Islet of Langerhans (tissue), 1 donor: ENCODE measurements at regions not wholly inside any gene's neighbourhood (a gene's known extent, or its start where the extent isn't known, plus 50 kb on each side); places are given as distances from the start of the nearest gene placed in this dataset.

Experiments used
- FAIRE-seq: peaks from one replicate; lab custom pipeline; 2011; peaks lifted over from hg19 to GRCh38; lab: Jason Lieb, UNC

DNA sequence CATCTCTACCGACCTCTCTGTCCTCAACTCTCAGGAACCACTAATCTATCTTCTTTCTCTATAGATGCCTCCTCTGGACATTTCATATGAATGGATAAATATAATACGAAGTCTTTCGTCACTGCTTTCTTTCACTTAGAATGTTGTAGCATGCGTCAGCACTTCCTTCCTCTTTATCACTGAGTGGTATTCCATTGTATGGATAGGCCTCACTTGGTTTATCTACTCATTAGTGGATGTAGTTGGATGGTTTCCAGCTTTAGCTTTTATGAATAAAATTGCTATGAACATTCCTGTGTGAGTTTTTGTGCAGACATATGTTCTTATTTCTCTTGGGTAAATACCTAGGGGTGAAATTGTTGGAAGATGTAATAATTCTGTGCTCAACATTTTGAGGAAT, 528.2 kb upstream of the FAT1 start:
- no peak for FAIRE-seq

DNA sequence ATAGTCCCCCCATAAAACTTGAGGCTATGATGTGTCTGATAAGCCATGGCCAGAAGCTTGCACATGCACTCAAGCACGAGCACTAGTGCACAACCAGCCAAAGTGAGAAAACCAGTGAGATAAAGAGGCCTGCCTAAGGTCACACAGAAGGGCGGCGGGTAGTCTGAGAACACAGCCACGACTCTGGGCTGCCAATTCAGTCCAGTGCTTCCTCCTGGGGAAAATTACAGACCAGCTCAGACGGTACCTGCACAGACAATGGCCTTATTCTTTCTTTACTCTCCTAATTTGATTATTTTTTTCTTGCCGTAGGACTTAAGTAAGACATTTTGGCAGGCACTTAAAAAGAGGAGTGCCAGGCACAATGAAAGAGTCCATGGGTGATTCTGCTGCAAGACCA, 533.2 kb upstream of the FAT1 start:
- FAIRE-seq: no peak

DNA sequence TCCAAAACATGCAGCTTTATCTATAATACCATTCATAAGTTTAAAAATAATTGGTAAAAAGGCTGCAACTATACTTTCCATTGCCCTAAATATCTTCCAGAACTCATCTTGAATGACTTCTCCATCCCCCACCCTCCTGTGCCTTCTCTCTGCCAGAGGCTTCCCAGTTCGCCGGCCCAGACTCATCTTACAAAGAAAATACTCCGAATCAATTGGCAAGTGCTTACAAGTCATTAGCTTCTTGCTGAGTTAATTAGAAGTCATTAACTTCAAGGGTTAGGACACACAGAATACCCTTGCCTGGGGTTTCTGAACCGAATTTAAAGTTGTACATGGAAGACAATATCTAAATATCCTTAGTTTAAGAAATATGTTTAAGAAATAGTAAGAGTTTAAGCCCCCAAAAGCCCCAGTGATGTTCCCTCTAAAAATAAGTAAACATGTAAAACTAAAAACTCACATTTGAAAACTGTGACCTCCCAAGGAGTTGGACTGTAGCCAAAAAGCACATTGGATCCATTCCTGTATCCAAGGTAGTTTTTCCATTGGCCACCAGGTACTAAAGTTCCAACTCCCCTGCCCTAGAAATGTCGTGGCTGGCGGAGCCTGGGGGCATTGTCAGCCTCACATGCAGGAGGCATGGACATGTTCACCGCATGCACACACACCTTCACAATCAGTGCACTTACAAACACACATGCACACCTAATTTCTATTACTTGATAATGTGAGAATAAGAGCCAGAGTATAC, 535.2 kb upstream of the FAT1 start:
- FAIRE-seq: no peak

DNA sequence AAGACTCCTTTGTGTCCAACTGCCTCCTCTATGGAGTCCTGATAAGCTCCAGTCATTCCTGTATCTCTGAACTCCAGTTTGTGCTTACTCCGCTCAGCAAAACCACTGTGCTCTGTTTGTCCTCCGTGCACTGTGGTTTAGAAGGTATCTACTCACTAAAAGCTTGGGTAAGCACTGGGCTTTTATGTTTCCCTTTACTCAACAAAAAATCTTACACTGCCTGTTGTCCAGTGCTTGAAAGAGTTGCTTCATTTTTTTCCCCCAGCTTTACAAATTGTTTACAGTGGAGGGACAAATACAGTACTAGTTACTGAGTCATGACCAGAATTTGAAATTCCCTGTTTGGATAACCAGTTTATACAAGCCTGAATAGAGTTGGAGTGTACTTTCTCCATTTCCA, 545.3 kb upstream of the FAT1 start:
- FAIRE-seq: no peak

DNA sequence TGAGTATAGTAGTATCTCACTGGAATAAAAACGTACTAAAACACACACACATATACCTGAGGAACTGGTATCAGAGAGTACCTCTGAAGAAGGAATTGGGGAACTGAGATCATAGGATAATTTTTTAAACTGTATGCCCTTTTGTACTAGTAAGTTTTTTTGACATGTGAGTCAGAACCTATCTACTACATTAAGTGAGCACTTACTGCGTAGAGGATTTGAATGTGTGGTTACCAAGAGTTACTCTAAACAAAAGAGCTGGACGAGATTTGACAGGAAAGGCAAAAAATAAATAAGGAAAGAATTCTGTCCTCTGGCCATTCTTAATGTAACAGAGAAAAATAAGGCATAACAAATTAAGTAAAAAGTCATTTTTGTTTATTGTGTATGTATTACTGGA, 546.5 kb upstream of the FAT1 start:
- FAIRE-seq: no peak

DNA sequence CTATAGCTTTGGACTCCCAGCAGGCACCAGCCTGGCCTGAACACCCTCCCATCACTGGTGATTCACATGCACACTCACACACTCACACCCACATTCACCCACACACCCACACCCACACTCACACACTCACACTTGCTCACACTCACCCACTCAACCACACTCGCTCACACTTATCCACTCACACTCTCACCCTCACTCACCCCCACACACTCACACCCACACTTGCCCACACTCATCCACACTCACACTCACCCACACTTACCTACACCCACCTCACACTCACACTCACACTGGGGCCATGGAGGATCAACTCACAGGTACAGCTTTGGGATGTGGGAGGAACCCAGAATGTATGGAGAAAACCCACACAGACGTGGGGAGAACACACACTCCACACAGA, 548.2 kb upstream of the FAT1 start:
- FAIRE-seq: no peak

DNA sequence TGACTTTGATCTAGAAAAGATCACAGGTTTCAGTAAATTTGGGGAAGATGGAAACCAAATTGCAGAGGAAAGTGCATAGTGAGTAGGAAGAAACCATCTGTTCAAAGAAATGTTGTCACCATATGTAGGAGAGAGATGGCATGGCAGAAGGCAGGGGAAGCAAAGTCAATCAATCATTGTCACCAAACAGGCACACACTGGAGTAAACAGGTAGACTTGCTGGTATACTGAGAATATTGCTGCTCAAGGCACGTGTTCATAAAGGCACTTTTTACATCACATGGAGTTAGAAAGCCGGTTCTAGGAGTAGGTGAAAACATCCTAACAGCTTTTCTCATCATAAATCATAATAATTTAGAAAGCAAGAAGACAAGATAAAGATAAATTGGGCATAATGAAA, 550.5 kb upstream of the FAT1 start:
- no peak for FAIRE-seq

DNA sequence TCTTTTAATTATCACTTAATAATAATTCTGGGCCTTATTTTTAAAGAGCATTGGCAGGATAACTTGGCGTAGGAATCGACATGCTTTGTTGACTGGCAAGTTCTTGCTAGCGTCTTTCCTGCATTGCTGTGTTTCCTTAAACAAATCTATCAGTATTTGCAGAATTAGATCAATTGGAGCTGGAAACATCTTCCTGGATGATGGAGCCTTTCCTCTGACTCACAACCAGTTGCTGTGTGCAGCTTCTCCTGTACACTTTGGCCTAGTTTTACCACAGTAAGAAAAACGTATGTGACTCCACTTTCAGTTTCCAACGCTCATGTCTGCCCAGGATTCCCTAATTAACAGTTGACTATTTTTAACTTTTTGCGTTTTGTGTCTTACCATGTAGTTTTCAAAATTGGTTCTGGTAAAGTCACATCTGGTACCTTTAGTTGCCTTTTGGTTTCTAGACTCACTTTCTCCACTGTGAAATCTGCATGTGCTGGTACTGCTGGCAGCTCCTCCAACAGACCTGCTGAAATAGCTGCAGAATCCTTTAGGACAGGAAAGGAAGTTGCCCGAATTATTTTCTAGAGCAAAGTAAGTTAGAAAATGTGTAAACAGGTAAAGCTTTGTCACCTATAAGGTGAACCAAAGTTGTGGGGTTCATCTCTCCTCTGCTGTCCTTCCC, 553.2 kb upstream of the FAT1 start:
- no peak for FAIRE-seq

DNA sequence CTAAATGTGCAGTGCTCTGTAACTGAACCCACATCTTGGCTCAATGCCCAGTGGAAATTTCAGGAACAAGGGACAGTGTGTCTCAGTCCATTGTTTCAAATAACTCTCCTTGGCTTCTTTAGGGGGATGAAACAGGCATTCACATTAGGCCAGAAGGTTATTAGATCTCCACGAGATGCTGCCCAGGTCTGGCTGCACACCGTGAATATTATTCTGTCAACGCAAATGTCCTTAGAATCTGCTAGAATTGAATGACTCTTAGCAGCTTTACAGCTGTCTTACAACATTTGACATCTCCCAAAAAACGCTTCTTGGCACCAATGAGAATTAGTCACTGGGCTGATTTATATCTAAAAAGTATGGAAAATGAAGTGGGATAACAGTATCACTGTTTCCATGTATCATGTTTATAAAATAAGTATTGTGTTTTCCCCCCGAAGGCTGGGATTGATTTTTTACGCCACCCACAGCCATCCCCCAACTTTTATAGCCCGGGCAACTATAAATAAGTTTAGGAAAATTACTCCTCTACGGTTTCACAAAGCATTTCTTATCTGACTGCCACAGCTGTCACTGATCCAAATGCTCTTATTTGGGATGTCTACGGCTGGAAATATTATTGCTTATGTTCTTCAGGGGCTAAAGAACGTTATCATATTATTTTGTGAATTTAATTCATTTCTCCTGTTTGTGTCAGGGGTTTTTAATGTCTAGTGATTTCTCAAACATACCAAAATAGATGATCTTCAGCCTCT, 559.7 kb upstream of the FAT1 start:
- FAIRE-seq: no peak

DNA sequence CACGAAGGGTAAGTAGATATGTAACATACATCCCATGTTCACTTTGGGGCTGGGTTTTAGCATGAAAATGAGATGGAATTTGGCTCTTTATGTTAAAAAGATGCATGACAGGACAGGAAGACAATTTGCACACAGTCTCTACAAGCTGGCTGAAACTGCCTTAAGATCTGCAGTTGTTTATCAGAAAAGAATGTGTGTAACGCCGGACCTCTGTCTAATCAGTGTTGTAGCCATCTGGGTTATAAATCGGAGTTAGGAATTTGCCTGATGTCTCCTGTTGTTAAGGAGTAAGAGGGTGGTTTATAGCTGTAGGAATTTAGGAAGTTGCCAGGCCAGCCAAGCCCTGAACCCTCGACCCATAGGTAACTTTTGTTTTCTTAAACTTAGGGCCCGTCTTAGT, 562.9 kb upstream of the FAT1 start:
- no peak for FAIRE-seq

DNA sequence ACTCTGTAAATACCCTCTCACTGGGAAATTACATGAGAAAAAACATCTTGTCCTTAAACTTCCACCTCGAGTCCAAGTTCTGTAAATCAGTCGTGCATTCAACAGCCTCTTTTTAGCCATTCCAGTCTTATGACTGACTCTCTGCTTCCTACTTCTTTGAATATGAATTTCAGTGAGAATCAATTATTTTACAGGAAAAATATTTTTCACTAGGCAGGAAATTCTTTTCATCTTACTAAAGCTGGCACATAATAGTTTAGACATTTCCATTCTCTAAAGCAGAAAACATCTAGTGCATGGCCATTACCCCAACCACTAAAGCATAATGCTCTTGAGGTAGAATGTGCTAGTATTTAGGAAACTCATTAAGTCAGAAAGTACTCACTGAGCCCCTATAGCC, 565.7 kb upstream of the FAT1 start:
- FAIRE-seq: no peak

DNA sequence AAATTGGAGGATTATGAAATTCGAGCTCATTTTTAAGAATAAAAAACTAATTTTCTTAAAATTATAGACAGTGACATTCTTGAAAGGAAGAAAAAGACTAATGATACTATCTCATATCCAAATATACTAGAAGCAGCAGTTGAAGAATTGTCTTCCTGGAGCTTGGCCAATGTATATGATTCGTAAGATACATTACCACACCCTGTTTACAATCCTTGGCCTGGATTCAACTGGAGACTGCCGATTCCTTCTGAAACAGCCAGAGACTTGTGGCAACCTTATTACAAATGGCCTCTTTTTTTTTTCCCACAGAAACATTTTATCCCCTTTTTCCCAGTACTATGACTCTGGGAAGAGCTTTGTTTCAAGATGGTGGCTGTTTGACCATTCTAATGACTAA, 571.2 kb upstream of the FAT1 start:
- no peak for FAIRE-seq

DNA sequence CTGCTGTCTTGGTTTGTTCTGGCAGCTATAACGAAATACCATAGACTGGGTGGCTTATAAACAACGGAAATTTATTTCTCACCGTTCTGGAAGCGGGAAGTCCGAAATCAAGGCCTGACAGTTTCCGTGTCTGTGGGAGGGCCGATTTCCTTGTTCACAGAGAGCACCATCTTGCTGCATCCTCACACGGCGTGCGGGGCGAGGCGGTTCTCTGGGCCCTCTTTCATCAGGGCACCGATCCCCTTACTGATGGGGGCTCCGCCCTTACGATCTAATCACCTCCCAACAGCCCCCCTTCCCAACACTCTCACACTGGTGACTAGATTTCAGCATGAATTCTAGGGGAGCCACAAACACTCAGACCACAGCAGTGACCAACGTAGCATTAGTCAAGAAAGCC, 578.3 kb upstream of the FAT1 start:
- FAIRE-seq: no peak

DNA sequence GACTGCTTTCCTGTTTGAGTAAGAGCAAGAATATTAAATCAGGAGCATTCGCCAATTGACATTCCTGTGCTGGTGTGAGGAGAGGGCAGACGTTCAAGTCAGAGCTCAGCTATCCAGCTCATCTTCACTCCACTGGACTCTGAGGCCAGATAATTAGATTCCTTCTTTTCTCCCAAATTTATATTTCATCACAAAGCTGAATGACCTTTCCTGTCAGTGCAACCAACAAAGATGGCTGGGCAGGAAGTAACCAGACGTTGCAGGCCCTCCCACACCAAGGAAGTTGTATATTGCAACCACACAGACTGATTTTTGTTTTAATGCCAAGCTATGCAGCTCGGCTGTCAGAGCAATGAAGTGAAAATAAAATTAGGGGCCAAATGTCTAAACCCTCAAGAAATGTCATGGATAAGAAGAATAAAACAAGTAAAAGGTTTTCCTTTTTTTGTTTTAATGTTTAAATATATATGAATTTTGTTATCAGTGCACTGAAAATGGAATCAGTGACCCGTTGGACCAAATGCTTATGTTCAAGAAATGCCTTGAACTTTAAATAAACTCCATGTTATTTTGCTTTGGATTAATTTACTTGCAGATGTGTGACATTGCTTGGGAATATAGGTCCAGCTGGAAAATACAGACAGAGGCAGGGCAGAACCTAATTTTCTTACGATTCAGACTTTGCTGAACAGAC, 578.9 kb upstream of the FAT1 start:
- FAIRE-seq: no peak

DNA sequence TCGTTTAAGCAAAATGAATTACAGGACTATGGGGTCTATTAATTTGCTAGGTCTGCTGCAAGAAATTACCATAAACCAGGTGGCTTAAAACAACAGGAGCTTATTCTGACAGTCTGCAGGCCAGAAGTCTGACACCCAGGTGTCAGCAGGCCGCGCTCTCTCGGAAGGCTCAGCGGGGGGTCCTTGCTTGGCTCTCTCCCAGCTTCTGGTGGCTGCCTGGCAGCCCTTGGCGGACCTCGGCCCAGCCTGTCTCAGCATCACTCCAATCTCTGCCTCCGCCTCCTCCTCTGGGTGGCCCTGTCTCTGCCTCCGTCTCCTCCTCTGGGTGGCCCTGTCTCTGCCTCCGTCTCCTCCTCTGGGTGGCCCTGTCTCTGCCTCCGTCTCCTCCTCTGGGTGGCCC, 580.5 kb upstream of the FAT1 start:
- FAIRE-seq: no peak

DNA sequence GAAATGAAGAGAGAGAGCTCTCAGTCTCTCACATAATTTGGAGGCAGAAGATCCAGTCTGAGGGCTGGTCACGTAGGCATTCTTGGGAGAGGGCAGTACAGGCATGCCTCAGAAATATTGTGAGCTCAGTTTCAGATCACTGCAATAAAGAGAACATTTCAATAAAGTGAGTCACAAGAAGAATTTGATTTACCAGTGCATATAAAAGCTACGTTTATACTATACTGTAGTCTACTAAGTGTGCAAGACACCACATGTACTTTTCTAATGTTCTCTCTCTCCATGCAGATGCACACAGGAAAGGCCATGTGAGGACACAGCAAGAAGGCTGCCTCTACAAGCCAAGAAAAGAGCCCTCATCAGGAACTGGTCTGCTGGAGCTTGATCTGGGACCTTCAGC, 583.5 kb upstream of the FAT1 start:
- no peak for FAIRE-seq

DNA sequence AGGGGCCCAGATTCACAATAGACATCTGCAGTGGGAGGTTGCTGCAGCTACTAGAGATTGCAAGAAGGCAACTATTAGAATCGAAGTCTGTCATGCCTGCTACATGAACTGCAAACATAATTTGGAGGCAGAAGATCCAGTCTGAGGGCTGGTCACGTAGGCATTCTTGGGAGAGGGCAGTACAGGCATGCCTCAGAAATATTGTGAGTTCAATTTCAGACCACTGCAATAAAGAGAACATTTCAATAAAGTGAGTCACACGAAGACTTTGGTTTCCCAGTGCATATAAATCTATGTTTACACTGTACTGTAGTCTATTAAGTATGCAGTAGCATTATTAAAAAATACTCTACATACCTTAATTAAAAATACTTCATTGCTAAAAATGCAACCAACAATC, 585.8 kb upstream of the FAT1 start:
- no peak for FAIRE-seq

DNA sequence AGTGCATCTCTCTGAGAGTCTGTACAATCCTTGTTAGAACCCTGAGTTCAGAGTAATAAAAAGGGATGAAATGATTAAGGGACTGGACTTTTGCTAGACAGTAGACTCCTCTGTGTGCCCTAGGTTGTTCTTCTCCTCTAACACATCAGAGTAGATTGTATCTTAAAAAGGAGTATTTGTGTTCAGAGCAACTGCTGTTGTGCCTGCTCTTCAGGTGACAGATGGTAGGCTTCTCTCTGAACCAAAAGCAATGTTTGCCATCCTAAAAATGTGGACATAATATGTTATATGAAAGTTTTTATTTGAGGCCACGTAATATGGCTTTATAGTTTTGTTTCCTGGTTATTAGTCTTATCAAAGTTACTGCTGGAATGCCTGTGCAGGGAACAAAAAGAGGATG, 588.6 kb upstream of the FAT1 start:
- no peak for FAIRE-seq

DNA sequence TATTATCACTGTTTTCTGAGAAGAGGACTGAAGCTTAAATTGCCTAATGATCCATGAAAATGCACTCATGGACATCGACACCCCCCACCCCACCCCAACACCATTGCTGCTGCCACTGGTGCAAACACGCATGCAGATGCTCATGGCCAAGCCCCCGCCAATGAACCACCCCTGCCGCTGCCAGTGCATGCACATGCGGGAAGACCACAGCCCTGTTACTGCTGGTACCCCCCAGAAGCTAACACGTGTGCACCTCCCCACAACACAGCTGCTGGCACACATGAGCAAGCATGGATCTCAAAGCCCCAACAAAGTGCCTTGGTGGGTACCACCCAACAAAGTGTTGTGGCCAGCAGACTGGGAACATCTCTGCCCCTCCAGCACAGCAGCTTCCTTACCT, 594.1 kb upstream of the FAT1 start:
- FAIRE-seq: no peak

DNA sequence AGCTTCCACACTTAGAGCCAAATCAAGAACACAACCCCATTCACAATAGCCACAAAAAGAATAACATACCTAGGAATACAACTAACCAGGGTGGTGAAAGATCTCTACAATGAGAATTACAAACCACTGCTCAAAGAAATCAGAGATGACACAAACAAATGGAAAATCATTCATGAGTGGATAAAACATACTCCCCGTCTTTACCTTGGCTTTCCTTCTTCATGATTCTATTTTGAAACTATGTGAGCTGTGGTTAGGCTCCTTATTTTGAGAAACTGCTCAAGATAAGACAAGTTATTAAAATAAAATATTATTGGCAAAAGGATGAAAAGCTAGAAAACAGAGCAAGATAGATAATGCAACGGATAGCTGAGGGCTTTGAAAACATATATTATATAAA, 598.1 kb upstream of the FAT1 start:
- FAIRE-seq: no peak

DNA sequence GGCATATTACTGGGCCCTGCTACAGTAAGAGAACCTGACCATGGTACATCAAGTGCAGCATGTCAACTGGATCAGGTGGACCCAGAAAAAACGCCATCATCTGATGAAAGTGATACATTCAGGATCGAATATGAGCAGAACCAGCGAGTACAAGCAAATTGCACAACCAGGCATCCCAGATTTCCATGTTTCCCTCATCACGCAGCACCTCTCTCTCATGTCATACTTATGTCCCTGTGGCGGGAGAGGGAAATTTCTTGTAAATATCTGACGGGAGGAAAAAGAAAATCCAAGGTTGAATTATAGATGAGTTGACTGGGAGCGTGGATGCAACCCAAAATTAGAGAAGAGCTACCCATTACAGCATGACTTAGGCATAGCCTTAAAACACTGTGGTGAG, 608.5 kb upstream of the FAT1 start:
- FAIRE-seq: no peak

DNA sequence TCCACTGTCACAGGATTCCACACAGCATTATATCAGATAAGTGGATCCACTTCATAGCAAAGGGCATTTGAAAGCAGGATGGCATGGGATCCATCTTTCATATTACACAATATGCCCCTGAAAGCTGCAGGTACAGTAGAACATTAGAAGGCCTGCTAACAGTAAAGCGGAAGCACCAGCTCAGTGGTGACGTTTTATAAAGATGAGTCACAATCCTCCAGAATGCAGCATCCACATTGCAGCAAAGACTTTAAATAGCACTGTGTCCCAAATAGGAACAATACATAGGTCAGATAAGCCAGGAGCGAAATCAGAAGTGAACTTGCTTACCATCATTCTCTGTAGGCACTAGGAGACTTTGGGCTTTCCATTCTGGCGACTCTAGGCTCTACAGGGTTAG, 609.5 kb upstream of the FAT1 start:
- FAIRE-seq: no peak

DNA sequence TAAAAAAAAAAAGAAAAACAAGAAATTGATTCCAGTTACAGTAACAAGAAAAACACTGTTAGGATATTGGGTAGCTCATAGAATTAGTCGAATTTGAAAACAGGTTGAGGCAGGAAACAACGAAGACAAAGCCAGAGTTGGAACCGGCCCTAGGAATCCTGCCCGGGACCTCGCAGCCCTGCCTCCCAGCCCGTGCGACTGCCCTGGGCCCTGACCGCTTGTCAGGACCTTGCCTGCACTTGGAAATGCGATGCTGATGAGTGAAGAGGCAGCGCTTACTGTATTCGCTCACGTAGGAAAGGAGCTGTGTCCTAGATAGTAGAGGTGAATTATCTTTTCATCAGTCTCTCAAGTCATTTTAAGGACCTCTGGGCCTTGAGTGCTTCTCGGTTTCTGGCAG, 611.7 kb upstream of the FAT1 start:
- FAIRE-seq: no peak
